IgD-negative memory B cell (primary cell): ENCODE measurements at regions not wholly inside any gene's neighbourhood (a gene's known extent, or its start where the extent isn't known, plus 50 kb on each side); places are given as distances from the start of the nearest gene placed in this dataset.

Source experiments
- H3K27ac Mint-ChIP-seq, 3 donors: one replicate each; pipeline ENCODE4 v1.8.0; 2020 to 2022; ENCODE audit warnings: mild to moderate bottlenecking in 3 of 3, mixed read lengths in 3 of 3, moderate library complexity in 1 of 3
- H3K27me3 Mint-ChIP-seq: one replicate; pipeline ENCODE4 v1.8.0; 2021; ENCODE audit warnings: mixed read lengths
- H3K36me3 Mint-ChIP-seq: one replicate; pipeline ENCODE4 v1.8.0; 2020; ENCODE audit warnings: mild to moderate bottlenecking, mixed read lengths
- H3K4me1 Mint-ChIP-seq, 3 donors: one replicate each; pipeline ENCODE4 v1.8.0; 2020 to 2022; ENCODE audit warnings: mixed read lengths in 3 of 3, mild to moderate bottlenecking in 1 of 3
- H3K4me3 Mint-ChIP-seq, 4 donors: one replicate each; pipeline ENCODE4 v1.8.0; 2020 to 2022; ENCODE audit warnings: mild to moderate bottlenecking in 4 of 4, mixed read lengths in 4 of 4, moderate library complexity in 3 of 4
- H3K9me3 Mint-ChIP-seq, 3 donors: one replicate each; pipeline ENCODE4 v1.8.0; 2020 to 2021; ENCODE audit warnings: mixed read lengths in 3 of 3, mild to moderate bottlenecking in 1 of 3

DNA sequence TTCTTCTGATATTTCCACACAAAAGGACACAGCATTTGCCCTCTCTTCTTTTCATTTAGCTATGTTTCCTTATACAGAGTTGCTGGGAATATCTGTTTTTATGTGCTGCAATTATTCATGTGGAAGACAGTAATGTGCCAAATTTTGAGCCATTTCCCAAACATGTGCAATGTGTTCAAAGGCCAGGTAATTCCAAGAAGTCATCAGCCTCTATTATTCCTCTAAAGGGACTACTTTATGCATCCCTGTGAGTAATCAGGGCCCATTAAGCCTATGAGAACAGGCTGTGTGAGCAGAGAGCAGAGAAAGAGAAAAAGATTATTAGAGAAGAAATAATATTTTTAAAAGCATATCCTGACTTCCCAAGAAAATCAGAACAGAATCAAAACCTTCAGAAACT lies 107.6 kb upstream of the OSR1 start:
- no peak overlapping the region for H3K27ac Mint-ChIP-seq
- H3K36me3 Mint-ChIP-seq, result no peaks in the 10 kb centered on the region
- H3K9me3 Mint-ChIP-seq, result peaks cover 2 to 5% (median 4%) of the 10 kb centered on the region in 3 donors
- H3K4me1 Mint-ChIP-seq, result no peaks in the 10 kb centered on the region
- peaks cover 2% of the 10 kb centered on the region for H3K27me3 Mint-ChIP-seq
- H3K4me3 Mint-ChIP-seq, result no peak overlapping the region

DNA sequence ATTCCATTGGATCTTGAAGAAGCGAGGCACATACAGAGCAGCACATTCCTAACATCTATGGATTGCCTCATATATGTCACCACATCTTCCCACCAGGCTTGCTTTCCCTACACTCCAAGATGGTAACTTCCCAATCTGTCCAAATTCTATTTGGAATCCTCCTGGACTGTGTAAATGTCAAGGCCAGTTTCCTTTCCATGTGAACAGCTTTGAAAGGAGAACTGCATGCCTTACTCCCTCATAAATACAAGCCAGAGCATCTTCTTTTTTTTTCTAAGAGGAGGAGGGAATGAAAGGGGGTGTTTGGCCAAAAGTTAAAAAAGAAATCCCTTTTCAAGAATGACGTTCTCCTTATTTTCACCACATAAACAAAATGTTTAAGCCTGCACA lies 103.8 kb upstream of the OSR1 start:
- peaks cover 0 to 2% (median 0%) of the 10 kb centered on the region in 3 donors for H3K4me1 Mint-ChIP-seq
- H3K4me3 Mint-ChIP-seq, result no peak overlapping the region
- no peaks in the 10 kb centered on the region for H3K36me3 Mint-ChIP-seq
- H3K9me3 Mint-ChIP-seq, result peaks cover 2 to 5% (median 2%) of the 10 kb centered on the region in 3 donors
- no peak overlapping the region for H3K27ac Mint-ChIP-seq
- no peaks in the 10 kb centered on the region for H3K27me3 Mint-ChIP-seq

DNA sequence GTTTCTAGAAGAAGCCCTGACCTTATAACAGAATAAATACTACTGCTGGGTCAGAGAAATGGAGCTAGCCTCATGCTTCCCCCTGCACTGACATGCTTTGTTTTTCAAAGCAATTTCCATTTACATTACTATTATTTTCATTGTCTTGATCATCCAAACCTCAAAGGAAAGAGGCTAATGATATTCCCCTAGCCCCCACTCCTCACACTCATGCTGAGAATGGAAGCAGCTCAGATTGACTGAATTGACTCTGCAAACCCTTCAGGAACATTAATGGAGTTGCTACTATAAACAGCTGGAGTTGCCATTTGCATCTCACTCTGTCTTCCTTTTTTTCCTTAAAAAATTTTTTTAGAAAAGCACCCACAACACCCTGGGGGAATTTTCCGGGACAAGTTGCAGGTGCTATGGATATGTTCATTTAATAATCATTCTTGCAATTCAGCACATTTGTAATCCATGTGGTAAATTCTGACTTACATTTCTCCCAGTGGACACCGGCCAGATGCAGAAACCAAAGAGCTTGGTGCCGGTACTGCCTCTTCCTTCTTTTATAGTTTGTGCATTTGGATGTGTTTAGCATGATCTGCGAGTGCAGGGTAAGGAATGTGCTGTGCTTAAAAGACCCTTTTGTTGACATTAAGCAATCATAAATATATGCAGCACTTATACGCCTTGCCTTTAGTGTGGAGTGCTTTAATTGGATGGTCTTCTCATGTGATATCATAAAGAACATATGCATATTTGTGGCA lies 103.3 kb upstream of the OSR1 start:
- Mint-ChIP-seq H3K27ac (no peak overlapping the region), H3K4me1 (peaks cover 0 to 2% (median 0%) of the 10 kb centered on the region in 3 donors), H3K9me3 (peaks cover 2 to 5% (median 2%) of the 10 kb centered on the region in 3 donors), H3K27me3 (no peaks in the 10 kb centered on the region), H3K4me3 (no peak overlapping the region), H3K36me3 (no peaks in the 10 kb centered on the region)

DNA sequence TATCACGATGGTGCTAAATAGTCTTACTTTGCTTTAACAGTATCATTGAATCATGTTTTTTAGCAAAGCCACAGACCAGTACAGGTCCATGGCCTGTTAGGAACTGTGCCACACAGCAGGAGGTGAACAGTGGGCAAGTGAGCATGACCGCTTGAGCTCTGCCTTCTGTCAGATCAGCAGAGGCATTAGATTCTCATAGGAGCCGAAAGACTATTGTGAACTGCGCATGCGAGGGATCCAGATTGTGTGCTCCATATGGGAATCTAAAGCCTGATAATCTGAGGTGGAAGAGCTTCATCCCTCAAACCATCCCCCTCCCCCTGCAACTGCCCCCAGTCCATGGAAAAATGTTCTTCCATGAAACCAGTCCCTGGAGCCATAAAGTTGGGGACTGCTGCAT lies 102.3 kb upstream of the OSR1 start:
- Mint-ChIP-seq H3K27ac (no peak overlapping the region), H3K4me3 (no peak overlapping the region), H3K36me3 (no peaks in the 10 kb centered on the region), H3K9me3 (peaks cover 2 to 5% (median 2%) of the 10 kb centered on the region in 3 donors), H3K27me3 (no peaks in the 10 kb centered on the region), H3K4me1 (peaks cover 0 to 2% (median 0%) of the 10 kb centered on the region in 3 donors)

DNA sequence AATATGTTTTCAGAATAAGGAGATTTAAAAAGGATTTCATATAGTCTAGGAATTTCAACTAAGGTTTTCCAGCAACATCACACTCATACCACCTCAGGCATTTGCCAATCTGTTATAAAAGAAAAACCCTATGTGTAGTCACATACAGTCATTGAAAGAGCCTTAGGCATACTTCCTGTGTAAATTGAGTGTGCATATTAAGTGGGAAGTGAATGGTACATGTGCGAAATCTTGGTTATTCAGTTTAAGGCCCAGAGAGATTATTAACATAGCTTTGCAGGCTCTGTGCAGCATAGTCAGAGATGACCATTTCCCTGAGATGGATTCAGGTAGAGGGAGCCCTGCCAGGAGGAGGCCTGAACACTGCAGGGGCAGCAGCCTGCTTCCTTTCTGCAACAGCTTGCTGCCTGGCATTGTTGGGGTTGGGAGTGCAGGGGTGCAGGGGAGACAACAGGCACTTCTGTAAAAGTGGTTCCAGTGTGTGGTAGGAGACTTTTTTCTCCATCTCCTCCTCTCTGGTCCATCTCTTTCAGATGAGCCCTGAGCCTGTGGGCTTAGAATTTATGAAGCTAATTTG lies 100.1 kb upstream of the OSR1 start:
- Mint-ChIP-seq H3K4me3 (no peak overlapping the region), H3K9me3 (peaks cover 0 to 7% (median 0%) of the 10 kb centered on the region in 3 donors), H3K27me3 (no peaks in the 10 kb centered on the region)

DNA sequence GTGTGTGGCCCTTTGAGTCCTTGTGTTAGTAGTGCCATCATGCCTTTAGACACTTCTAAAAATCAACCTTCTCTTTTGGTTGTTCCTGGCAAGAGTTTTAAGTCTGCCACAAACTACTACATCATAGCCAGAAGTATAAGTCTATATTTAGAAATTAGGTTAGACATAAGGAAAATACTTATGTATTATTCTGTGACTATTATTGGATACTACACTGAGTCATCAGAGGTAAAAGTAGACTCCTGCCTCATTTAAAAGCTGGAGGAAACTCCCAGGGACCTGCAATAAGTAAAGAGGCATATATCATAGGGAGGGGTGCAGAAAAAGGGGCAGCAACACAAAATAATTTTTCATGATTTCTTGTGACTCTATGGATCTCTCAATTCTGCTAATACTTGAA lies 99.4 kb upstream of the OSR1 start:
- peaks cover 0 to 7% (median 0%) of the 10 kb centered on the region in 3 donors for H3K9me3 Mint-ChIP-seq
- peaks cover 0 to 2% (median 0%) of the 10 kb centered on the region in 3 donors for H3K4me1 Mint-ChIP-seq
- H3K4me3 Mint-ChIP-seq, result no peak overlapping the region
- H3K27ac Mint-ChIP-seq, result no peak overlapping the region
- no peaks in the 10 kb centered on the region for H3K36me3 Mint-ChIP-seq
- H3K27me3 Mint-ChIP-seq, result no peaks in the 10 kb centered on the region

More for the DNA sequence above, 100.1 kb upstream of the OSR1 start:
- H3K36me3 Mint-ChIP-seq, result no peaks in the 10 kb centered on the region
- no peak overlapping the region for H3K27ac Mint-ChIP-seq
- peaks cover 0 to 2% (median 0%) of the 10 kb centered on the region in 3 donors for H3K4me1 Mint-ChIP-seq

DNA sequence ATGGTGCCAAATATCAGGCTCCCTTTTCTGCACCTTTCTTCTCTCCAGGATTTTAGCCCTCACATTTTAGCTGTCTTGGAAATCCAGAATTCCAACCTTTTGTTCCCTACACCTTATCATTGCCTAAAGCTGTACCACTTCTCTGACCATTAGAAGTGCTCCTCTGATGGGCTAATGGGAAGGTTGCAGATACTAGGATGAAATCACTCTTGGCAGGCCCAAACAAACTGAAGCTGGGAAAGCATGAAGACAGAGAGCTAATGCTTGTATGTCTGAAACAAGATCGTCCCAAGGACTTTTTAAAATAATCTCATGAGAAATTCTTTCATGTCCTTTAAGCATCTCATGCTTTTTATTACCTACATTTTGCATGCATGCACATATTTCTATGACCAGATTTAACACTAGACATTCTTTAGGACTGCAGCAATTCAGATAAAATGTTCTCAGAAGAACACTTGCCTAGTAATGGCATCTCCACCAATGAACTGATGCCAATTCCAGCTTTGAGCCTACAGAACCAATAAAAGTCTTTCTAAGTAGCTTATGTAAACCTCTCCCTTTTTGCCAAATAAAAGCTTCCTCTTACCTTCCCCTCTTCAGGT lies 98.4 kb upstream of the OSR1 start:
- Mint-ChIP-seq H3K4me1 (peaks cover 0 to 2% (median 0%) of the 10 kb centered on the region in 3 donors), H3K27me3 (no peaks in the 10 kb centered on the region), H3K4me3 (no peak overlapping the region), H3K27ac (no peak overlapping the region), H3K9me3 (peaks cover 0 to 7% (median 2%) of the 10 kb centered on the region in 3 donors), H3K36me3 (no peaks in the 10 kb centered on the region)

DNA sequence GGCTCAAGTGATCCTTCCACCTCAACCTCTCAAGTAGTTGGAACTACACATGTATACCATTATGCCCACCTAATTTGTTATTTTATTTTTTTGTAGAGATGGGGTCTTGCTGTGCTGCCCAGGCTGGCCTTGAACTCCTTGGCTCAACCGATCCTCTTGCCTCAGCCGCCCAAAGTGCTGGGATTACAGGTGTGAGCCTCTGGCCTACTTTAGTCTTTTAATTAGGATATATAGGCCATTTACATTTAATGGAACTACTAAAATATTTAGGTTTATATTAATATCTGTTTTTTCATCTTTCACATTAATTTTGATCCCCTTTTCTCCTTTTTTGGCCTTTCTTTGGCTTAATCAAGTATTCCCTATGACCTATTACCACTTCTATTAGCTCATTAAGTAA lies 95.7 kb upstream of the OSR1 start:
- Mint-ChIP-seq H3K9me3 (peaks cover 1 to 7% (median 2%) of the 10 kb centered on the region in 3 donors), H3K4me3 (no peak overlapping the region), H3K4me1 (no peaks in the 10 kb centered on the region), H3K27ac (no peak overlapping the region), H3K27me3 (no peaks in the 10 kb centered on the region), H3K36me3 (no peaks in the 10 kb centered on the region)

DNA sequence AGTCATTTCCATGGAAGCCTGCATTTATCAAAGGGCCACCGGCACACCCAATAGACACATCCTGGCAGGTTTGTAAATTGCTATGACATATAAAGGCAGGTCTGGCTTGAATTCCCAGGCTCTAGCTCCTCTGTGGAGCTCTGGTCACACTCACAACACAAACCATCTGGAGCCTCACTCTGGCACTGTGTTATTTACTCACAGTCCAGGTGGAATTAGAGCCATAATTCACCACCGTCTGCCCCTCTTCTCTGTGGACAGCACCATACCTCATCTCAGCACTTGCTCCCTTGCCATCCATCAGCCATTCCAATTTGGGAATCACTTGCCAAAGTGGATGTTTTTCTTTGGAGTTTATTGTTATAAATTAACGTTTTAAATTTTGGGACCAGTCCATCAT lies 84.3 kb upstream of the OSR1 start:
- H3K27ac Mint-ChIP-seq, result no peak overlapping the region
- peaks cover 0 to 16% (median 9%) of the 10 kb centered on the region in 3 donors for H3K9me3 Mint-ChIP-seq
- peaks cover 1% of the 10 kb centered on the region for H3K27me3 Mint-ChIP-seq
- no peaks in the 10 kb centered on the region for H3K36me3 Mint-ChIP-seq
- peaks cover 0 to 1% (median 0%) of the 10 kb centered on the region in 3 donors for H3K4me1 Mint-ChIP-seq
- no peak overlapping the region for H3K4me3 Mint-ChIP-seq

DNA sequence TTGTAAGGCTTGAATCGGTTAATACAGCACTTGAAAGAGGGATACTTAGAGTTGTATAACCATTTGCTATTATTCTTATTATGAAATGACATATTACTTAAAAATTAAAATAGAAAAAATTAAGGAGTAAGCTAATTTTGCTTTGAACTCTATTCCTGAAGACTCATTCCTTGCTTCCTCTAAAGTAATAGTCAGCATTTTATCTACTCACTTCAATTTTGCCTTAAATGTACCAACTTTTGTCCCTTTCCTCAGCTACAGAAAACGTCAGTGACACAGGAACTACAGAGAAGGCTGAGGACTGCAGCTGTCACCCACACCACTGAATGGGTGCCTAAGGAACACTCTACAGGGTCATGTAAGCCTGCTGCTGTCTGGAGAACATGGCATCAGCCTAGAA lies 80.7 kb upstream of the OSR1 start:
- Mint-ChIP-seq H3K4me3 (no peak overlapping the region), H3K27me3 (no peaks in the 10 kb centered on the region), H3K9me3 (peaks cover 0 to 3% (median 0%) of the 10 kb centered on the region in 3 donors), H3K4me1 (peaks cover 0 to 1% (median 0%) of the 10 kb centered on the region in 3 donors), H3K36me3 (no peaks in the 10 kb centered on the region), H3K27ac (no peak overlapping the region)

DNA sequence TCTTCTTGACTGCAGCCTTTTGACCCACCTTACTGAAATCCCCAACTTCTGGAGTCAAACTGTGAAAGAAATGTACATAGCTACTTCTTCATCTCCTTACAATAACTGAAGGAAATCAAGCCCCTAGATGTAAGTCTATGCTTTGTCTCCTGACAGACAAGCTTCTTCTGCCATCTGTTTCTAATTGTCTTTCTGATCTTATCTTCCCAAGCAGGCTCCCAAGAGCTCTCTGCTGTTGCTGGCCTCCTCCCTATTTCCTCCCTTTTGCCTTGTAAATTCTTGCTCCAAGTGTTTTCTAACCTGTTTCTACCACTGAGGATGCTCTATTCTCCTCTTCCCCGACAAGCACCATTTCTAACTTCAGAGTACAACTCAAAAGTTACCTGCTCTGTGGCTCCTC lies 77.4 kb upstream of the OSR1 start:
- peaks cover 0 to 1% (median 0%) of the 10 kb centered on the region in 3 donors for H3K9me3 Mint-ChIP-seq
- no peak overlapping the region for H3K27ac Mint-ChIP-seq
- peaks cover 0 to 1% (median 0%) of the 10 kb centered on the region in 3 donors for H3K4me1 Mint-ChIP-seq
- H3K36me3 Mint-ChIP-seq, result no peaks in the 10 kb centered on the region
- no peaks in the 10 kb centered on the region for H3K27me3 Mint-ChIP-seq
- no peak overlapping the region for H3K4me3 Mint-ChIP-seq

DNA sequence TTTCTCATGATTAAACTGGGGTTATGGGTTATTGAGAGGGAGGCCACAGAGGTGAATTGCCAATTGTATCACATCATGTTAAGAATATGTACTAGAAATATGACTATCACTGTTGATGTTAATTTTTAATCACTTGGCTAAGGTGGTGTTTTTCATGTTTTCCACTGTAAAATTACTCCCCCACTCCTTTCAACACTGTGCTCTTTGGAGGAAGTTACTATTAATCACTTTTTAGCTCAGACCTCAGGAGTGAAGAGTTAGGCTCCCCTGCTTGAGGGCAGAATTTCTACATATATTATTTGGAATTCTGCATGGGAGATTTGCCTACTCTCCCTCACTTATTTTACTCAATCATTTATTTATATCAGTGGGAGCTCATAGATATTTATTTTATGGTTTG lies 76.0 kb upstream of the OSR1 start:
- Mint-ChIP-seq H3K9me3 (peaks cover 0 to 1% (median 0%) of the 10 kb centered on the region in 3 donors), H3K4me3 (no peak overlapping the region), H3K4me1 (no peaks in the 10 kb centered on the region), H3K27me3 (no peaks in the 10 kb centered on the region), H3K27ac (no peak overlapping the region), H3K36me3 (no peaks in the 10 kb centered on the region)

DNA sequence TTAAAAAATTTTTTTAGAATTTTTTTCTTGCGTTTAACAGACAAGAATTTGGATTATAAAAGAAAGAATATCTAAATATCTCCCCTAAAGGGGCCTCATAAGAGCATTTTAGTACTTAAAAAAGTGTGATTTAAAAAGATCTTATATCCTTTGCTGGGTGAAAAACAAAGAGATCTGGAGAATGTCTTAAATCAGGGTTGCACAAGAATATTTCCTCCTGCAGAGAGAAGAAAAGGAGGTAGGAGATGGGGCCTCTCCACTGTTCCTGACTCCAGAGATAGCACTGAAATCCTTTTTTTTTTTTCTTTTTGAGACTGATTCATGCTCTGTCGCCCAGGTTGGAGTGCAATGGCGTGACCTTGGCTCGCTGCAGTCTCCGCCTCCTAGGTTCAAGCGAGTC lies 68.5 kb upstream of the OSR1 start:
- Mint-ChIP-seq H3K4me1 (no peaks in the 10 kb centered on the region), H3K27me3 (peaks cover 6% of the 10 kb centered on the region), H3K27ac (no peak overlapping the region), H3K9me3 (peaks cover 0 to 1% (median 0%) of the 10 kb centered on the region in 3 donors), H3K36me3 (no peaks in the 10 kb centered on the region), H3K4me3 (no peak overlapping the region)

DNA sequence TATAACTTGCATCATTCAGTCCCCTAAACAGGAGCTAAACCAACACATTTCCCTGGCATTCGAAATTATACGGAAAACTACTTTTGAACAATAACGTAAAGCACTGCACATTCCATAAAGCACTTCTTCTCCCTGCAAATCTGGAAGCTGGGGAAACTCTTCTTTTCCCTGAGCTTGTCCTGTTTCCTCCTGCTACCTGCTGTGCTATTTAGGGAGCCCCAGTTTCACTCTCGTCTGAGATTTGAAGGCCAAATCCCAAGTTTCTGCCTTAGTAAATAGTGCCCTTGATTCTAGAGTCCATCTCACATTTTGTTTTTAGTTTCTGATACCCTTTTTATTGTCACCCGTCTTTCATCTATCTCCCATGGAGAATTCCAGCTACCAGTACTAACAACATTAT lies 67.7 kb upstream of the OSR1 start:
- peaks cover 6% of the 10 kb centered on the region for H3K27me3 Mint-ChIP-seq
- no peaks in the 10 kb centered on the region for H3K36me3 Mint-ChIP-seq
- H3K4me1 Mint-ChIP-seq, result no peaks in the 10 kb centered on the region
- peaks cover 0 to 1% (median 0%) of the 10 kb centered on the region in 3 donors for H3K9me3 Mint-ChIP-seq
- H3K27ac Mint-ChIP-seq, result no peak overlapping the region
- H3K4me3 Mint-ChIP-seq, result no peak overlapping the region

DNA sequence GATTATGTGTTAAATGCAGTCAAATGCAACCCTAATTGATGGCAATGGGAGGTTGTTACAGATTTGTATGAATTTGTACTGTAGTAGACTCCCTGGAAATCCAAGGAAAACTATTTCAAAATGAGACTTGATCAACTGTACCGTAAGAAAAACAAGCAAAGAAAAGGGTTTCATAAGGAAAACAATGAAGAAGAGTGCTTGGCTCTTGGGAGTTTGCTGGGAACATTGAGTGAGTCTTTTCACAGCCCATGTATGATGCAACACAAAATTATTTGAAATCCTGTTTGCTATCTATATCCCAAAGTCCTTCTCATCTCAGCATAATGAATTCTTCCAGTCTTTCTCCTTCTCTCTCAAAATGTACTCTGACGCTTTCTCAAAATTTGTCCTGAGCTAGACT lies 67.0 kb upstream of the OSR1 start:
- Mint-ChIP-seq H3K4me1 (no peaks in the 10 kb centered on the region), H3K9me3 (no peaks in the 10 kb centered on the region), H3K4me3 (no peak overlapping the region), H3K27me3 (peaks cover 6% of the 10 kb centered on the region), H3K36me3 (no peaks in the 10 kb centered on the region), H3K27ac (no peak overlapping the region)
